HG03469 (cell line): ENCODE measurements at regions not wholly inside any gene's neighbourhood (a gene's known extent, or its start where the extent isn't known, plus 50 kb on each side); places are given as distances from the start of the nearest gene placed in this dataset.
"Not testable (repeated sequence)": the region's sequence is repeated elsewhere in the genome, so short reads cannot be mapped to it uniquely, and the experiment has no call there.

Experiments used
- ATAC-seq: cut with Tn5 transposase; IDR thresholded peaks from one replicate; pipeline ENCODE4 v1.9.1; 2021; ENCODE audit warnings: mild to moderate bottlenecking, moderate library complexity, moderate number of reproducible peaks; ENCODE audit not compliant: unreplicated experiment

DNA sequence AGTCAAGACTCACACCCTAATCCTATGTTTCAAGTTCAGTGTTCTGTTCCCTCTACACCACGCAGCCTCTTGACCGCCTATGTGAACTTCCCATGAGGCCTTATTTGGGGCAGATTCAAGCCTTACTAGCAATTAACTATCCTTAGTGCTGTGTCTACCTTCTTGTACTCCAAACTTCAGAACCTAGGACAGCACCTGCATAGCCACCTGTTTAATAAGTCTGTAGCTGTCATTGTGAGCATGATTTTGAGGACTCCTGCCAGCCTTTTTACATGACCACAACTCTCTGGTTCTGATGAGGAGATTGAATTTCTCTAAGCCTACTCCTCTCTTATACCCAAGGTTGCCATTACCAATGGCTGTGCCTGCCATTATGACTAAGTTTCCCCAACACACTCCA lies 50.8 kb upstream of the PCSK1 start:
- no peak for ATAC-seq

DNA sequence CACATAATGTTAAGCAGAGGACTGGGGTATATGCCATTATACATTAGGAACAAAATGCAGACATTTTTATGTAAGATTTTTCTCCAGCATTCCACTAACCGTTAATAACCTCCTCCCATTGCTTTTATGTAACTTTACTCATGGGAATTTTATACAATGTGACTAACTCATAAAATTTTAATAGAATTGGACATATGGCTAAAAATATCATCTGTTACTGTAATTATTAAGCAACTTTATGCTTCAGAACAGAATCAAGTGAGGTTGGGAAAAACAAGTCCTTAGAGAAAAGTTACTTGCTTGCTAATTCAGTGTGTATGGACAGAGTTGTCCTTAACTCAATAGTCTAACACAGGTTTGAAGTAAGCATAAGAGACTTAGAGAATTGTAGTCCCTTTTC lies 54.8 kb upstream of the PCSK1 start:
- ATAC-seq = no peak

DNA sequence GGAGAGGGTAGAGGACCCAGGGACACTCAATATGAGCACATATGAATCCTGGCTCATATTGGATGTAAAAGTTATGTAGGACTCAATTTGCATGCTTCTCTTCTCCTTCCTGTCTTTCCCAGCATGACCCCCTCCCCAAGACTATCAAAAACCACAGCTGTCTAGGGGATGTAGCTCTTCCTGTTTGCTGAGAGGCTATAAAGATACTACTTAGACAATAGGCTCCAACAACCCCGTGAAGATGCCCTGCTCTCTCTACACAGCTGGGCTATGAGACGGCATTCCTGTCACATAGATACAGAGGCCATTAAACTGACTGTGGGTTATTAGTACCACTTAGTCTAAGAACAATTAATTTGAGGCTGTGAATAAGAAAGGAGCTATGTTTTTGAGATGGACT lies 56.5 kb upstream of the PCSK1 start:
- ATAC-seq = no peak

- no peak for ATAC-seq
Measured at GRCh38 chr5:96492459-96493047, 59.5 kb upstream of the PCSK1 start.

DNA sequence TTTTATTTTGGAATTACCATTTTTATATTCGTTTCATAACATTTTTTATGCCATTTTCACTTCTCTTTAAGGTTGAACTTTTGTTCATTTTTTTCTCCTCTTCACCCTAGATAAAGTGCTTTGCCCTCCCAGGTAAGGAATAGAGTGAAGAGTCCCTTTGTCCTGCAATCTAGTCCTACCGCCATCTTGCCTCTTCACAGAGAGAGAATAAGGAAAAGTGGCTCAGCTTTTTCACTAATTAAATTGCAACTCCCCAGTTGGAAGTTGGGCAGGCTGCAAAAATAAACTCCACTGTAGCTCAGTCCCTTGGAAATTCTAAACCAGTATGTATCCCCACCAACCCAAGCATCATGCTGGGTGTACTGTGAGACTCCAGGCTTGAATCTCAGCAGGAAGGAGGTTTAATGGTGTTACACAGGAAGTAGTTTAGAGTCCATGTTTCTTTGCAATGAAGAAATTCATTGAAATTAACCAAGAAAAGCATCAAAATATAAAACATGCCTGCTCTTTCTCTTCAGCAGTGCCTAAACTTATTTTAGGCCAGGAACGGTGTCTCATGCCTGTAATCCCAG lies 60.3 kb upstream of the PCSK1 start:
- no peak for ATAC-seq

DNA sequence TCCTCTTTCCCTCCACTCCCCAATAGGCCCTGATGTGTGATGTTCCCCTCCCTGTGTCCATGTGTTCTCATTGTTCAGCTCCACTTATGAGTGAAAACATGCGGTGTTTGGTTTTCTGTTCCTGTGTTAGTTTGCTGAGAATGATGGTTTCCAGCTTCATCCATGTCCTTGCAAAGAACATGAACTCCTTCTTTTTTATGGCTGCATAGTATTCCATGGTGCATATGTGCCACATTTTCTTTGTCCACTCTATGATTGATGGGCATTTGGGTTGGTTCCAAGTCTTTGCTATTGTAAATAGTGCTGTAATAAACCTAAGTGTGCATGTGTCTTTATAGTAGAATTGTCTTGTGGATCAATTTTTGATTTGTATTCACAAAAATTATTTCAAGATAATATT lies 62.4 kb upstream of the PCSK1 start:
- ATAC-seq = not testable (repeated sequence)

DNA sequence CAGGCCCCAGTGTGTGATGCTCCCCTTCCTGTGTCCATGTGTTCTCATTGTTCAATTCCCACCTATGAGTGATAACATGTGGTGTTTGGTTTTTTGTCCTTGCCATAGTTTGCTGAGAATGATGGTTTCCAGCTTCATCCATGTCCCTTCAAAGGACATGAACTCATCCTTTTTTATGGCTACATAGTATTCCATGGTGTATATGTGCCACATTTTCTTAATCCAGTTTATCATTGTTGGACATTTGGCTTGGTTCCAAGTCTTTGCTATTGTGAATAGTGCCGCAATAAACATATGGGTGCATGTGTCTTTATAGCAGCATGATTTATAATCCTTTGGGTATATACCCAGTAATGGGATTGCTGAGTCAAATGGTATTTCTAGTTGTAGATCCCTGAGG lies 64.0 kb upstream of the PCSK1 start:
- ATAC-seq = not testable (repeated sequence)

DNA sequence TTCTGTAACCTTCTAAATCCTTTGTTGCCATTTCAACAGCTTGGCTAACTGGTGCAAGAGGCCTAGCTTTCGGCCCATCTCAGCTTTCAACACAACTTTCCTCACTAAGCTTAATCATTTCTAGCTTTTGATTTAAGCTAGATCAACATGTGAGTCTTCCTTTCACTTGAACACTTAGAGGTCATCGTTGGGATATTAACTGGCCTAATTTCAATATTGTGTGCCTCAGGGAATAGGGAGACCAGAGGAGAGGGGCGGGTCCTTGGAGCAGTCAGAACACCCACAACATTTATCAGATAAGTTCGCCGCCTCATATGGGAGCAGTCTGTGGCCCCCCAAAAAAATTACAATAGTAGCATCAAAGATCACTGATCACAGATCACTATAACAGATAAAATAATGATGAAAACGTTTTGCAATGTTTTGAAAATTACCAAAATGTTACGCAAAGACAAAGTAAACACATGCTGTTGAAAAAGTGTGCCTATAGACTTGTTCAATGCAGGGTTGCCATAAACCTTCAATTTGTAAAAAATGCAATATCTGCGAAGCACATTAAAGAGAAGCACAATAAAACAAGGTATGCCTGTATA lies 66.8 kb upstream of the PCSK1 start:
- no peak for ATAC-seq

DNA sequence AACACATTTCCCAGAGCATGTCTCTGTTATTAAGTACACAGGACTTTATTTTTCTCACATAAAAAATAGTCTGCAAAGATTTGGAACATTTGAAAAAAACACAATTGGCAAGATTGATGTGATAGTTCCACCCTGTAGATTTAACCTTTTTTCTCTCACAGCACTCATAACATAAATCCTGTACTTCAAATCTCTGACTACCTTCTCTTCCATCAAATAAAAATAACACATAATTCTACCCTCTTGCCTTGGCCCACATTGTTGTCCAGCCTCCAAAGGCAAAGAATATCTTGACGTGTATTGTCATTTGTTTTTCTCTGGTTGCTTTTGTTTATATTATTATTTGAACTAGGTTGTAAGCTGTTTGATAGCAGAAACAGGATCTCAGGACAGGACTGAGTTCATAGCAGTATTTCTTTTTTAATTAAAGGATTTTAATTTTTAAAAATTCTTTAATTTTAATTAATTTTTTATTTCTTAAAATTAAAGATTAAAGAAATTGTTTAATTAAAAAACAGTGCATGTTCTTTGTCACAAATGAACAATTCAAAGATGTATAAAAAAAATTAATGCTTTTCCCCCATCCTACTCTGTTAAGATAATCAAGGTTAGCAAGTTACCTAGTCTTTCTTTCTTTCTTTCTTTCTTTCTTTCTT lies 69.1 kb upstream of the PCSK1 start:
- no peak for ATAC-seq

DNA sequence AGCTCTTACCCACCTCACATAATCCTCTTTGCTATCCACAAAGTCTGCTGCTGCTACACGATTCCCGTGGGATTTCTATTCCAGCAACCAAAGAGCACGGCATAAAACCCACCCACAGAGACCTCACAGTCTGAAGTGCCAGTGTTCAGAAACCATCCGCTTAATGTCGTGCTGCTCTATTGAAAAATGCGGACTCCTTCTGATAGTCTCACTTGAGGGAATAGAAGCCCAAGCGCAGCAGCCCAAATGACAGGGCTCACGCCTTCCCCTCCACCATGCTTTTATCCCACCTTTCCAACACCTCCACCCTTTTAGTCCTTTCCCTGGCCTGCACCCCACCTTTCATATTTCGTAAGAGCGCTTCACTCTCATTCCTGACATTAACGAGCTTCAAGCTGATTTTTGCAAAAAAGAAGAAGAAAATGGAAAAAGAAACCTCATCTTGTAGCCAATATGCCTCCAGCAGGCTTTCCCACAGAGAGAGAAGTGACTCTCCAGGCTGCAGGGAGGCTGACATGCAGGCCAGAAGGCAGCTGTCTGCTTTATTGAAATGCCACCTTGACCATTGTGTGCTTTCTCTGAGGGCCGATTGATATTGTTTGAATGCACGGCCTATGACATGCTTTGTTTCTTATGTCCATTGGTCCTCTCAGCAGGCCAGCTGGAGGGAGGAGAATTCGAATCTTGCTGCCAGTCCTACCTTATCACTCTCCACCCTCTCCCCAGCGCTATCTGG lies 70.6 kb upstream of the PCSK1 start:
- no peak for ATAC-seq

GRCh38 chr5:96506376-96506775 lies 73.3 kb upstream of the PCSK1 start:
- ATAC-seq = no peak

DNA sequence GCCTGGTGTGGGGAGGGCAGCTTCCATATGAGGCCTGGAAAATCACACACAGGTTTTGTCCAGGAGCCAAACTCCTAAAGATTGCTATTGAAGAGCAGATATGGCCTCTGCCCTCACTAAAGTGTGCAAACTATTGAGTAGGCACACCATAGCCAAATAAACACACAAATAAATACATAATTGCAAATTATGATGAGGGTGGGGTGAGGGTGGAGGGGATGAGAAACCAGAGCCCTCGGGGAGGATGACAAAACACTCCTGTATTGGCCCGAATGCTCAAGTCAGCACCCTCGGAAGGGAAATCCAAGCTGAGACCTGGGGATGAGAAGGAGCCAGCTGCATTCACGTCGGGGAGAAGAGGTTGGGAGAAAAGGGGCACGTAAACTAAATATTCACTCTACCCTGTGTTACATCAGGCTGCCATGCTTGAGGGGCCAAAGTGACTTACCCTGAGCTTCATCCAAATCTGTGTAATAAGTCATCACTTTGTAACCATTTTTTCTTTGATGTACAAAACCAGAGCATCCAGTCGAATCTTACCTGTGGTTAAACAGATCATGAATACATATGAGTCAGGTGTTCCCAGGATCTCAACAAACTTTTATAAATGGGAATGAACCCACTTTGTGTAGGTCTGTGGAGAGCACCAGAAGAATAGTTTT lies 73.9 kb upstream of the PCSK1 start:
- no peak for ATAC-seq

- ATAC-seq = no peak
Measured at GRCh38 chr5:96509316-96509715, 76.3 kb upstream of the PCSK1 start.

DNA sequence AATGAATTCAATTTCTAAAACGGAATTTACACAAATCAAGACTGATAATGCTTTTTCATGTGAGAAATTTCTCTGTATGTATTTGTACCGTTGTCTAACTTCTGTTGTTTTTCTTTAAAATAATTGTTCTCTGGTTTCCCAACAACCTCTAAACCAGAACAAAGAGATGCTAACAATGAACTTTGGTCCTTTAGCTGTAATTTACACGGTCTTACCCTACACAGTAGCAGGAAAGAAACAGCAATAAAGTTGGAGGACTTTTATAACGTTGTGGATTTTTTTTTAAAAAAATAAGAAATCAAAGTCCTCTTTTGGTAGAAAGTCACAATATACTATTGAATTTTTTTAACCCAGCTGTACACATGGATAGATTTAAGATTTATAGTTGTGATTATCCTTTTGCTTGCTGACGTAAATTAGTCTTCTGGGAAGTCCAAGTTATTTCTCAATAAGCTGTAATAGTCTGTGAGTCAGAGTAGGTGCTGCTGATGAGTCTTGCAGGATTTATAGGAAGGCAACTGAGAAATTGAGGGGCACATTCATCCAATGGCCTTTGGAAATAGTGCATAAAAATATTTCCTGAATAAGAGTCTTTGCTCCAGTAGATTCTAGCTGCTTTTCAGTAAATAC lies 76.8 kb upstream of the PCSK1 start:
- no peak for ATAC-seq

GRCh38 chr5:96516631-96517071 lies 83.6 kb upstream of the PCSK1 start:
- ATAC-seq = no peak

DNA sequence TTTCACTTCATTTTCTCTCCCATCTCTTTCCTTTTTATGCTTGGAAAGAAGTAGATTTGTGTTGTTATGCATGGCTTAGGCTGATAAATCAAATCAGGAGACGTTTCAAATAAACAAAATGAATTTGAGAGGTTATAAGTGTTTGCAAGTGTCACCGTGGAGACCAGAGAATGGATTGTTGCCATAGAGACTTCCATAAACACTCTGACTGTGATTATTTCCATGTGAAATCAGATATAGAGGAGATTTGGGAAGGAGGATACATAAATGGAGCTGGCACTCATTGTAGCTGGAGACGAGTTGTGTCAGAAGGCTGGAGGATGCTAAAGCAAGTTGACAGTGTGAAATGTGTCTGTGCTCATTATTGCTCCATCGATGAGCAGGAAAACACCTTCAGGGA lies 84.2 kb upstream of the PCSK1 start:
- ATAC-seq = no peak

- ATAC-seq = no peak
Measured at GRCh38 chr5:96520345-96520744, 87.3 kb upstream of the PCSK1 start.

DNA sequence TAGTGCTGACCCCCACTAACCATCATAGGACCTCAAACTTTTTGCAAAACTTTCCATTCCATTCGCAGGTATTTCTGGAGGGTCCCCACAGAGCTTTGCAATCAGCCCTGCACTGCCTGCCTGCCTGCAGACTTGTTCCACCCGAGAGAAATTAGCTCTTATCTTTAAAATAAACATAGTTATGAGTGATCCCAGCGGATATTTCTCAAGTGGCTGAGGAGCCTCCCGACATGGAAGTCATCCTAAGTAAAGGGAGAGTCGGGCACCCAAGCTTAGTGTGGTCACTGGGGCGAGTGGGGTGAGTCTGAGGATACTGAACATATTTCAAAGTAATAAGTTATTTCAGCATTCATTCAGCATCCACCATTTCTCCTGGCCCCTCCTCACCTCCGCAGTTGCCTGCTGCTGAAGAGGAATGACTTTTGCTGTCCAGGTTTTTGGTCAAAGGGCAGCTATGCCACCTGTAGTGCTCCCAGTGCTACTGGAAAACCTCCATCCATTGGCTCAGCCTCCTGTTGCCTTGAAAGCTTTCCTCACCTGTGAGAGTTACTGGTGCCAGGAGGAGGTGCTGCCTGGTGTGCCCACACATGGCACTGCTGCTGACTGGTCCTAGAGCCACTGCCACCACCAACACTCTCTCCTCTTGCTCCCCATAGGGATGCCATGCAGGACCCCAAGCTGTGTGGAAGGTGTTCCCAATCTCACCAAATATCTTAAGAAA lies 89.7 kb upstream of the PCSK1 start:
- ATAC-seq = no peak

- no peak for ATAC-seq
Measured at GRCh38 chr5:96527768-96528661, 95.0 kb upstream of the PCSK1 start.
